Activated CD8-positive, alpha-beta memory T cell treated with anti-CD3 and anti-CD28 coated beads, Interleukin-2, amount 50 U/mL, for 4 hours (primary cell): ENCODE measurements at regions not wholly inside any gene's neighbourhood (a gene's known extent, or its start where the extent isn't known, plus 50 kb on each side); places are given as distances from the start of the nearest gene placed in this dataset.

Experiments used
- DNase-seq: peaks from one replicate; pipeline ENCODE4 v3.0.0-alpha.2; 2020

GRCh38 chr12:46461459-46461858 lies 88.9 kb upstream of the SLC38A2 start:
- DNase-seq: no peak

- DNase-seq: no peak
Observed at GRCh38 chr12:46460682-46461210, 88.2 kb upstream of the SLC38A2 start.

- no peak for DNase-seq
Observed at GRCh38 chr12:46459861-46460545, 87.4 kb upstream of the SLC38A2 start.

- no peak for DNase-seq
Observed at GRCh38 chr12:46459111-46459510, 86.5 kb upstream of the SLC38A2 start.

GRCh38 chr12:46458500-46459102 lies 86.0 kb upstream of the SLC38A2 start:
- DNase-seq: no peak

- DNase-seq: no peak
Observed at GRCh38 chr12:46457958-46458357, 85.4 kb upstream of the SLC38A2 start.

- no peak for DNase-seq
Observed at GRCh38 chr12:46456356-46457334, 84.1 kb upstream of the SLC38A2 start.

- DNase-seq: no peak
Observed at GRCh38 chr12:46455648-46456352, 83.2 kb upstream of the SLC38A2 start.

GRCh38 chr12:46454981-46455380 lies 82.4 kb upstream of the SLC38A2 start:
- no peak for DNase-seq

- DNase-seq: no peak
Observed at GRCh38 chr12:46453428-46453827, 80.9 kb upstream of the SLC38A2 start.

GRCh38 chr12:46452776-46453175 lies 80.2 kb upstream of the SLC38A2 start:
- DNase-seq: no peak

GRCh38 chr12:46452061-46452615 lies 79.6 kb upstream of the SLC38A2 start:
- DNase-seq: no peak

- no peak for DNase-seq
Observed at GRCh38 chr12:46451276-46452021, 78.9 kb upstream of the SLC38A2 start.

GRCh38 chr12:46450279-46450748 lies 77.7 kb upstream of the SLC38A2 start:
- DNase-seq: no peak

- DNase-seq: no peak
Observed at GRCh38 chr12:46449856-46450255, 77.3 kb upstream of the SLC38A2 start.

GRCh38 chr12:46449316-46449715 lies 76.7 kb upstream of the SLC38A2 start:
- DNase-seq: no peak

- DNase-seq: no peak
Observed at GRCh38 chr12:46446645-46447044, 74.1 kb upstream of the SLC38A2 start.

GRCh38 chr12:46445551-46446235 lies 73.1 kb upstream of the SLC38A2 start:
- DNase-seq: no peak

GRCh38 chr12:46445093-46445492 lies 72.5 kb upstream of the SLC38A2 start:
- no peak for DNase-seq

- no peak for DNase-seq
Observed at GRCh38 chr12:46443594-46444263, 71.2 kb upstream of the SLC38A2 start.
